Activated CD4-positive, alpha-beta memory T cell treated with anti-CD3 and anti-CD28 coated beads for 36 hours (primary cell): ENCODE measurements at regions not wholly inside any gene's neighbourhood (a gene's known extent, or its start where the extent isn't known, plus 50 kb on each side); places are given as distances from the start of the nearest gene placed in this dataset.

Experiments used
- CTCF ChIA-PET: fragments of 350-600 bp; sonication (Branson Sonifier 250); formaldehyde crosslinking; loops from one replicate; lab custom pipeline; 2021; ENCODE audit warnings: antibody characterized with exemption, inconsistent platforms; lab: Charles Lee
- POLR2A ChIA-PET: fragments of 350-600 bp; sonication (Branson Sonifier 250); formaldehyde crosslinking; loops from one replicate; lab custom pipeline; 2021; ENCODE audit warnings: antibody characterized with exemption; lab: Charles Lee
- DNase-seq: peaks from one replicate; pipeline ENCODE4 v3.0.0-alpha.2; 2020
- H3K27ac Mint-ChIP-seq: one replicate; pipeline ENCODE4 v1.8.0; 2021; ENCODE audit warnings: mixed read lengths
- H3K27me3 Mint-ChIP-seq: one replicate; pipeline ENCODE4 v1.8.0; 2021; ENCODE audit warnings: mixed read lengths
- H3K36me3 Mint-ChIP-seq: one replicate; pipeline ENCODE4 v1.8.0; 2021; ENCODE audit warnings: mixed read lengths
- H3K4me1 Mint-ChIP-seq: one replicate; pipeline ENCODE4 v1.8.0; 2021; ENCODE audit warnings: low read depth, mixed read lengths
- H3K4me3 Mint-ChIP-seq: one replicate; pipeline ENCODE4 v1.8.0; 2021; ENCODE audit warnings: mild to moderate bottlenecking, mixed read lengths
- H3K9me3 Mint-ChIP-seq: one replicate; pipeline ENCODE4 v1.8.0; 2021; ENCODE audit warnings: mixed read lengths
- intact Hi-C: fragments of 100-400 bp; cut with micrococcal nuclease; formaldehyde crosslinking; loops from one replicate; pipeline ENCODE4 v1.15.1; 2023

- CTCF ChIA-PET: no interaction called here
- Mint-ChIP-seq H3K27me3 (no peaks in the 10 kb centered on the region), H3K9me3 (no peaks in the 10 kb centered on the region), H3K4me1 (no peaks in the 10 kb centered on the region), H3K4me3 (no peak overlapping the region), H3K27ac (no peak overlapping the region), H3K36me3 (no peaks in the 10 kb centered on the region)
- POLR2A ChIA-PET: no interaction called here
- intact Hi-C loops: loop anchor here (5.0 kb wide), 3 partner anchors 352 to 547 kb away; no protein-coding TSS in a partner anchor
- no peak for DNase-seq
Measured at GRCh38 chrY:7818924-7819323, 907.4 kb upstream of the AMELY start.

- H3K27ac Mint-ChIP-seq: no peak overlapping the region
- no peak overlapping the region for H3K4me3 Mint-ChIP-seq
- H3K4me1 Mint-ChIP-seq: no peaks in the 10 kb centered on the region
- intact Hi-C loops: loop anchor here (2.0 to 5.0 kb wide), 4 partner anchors 106 to 544 kb away; no protein-coding TSS in a partner anchor
- no peaks in the 10 kb centered on the region for H3K36me3 Mint-ChIP-seq
- no peaks in the 10 kb centered on the region for H3K9me3 Mint-ChIP-seq
- ChIA-PET CTCF (no interaction called here), POLR2A (no interaction called here)
- DNase-seq: peak; percentile 17
- no peaks in the 10 kb centered on the region for H3K27me3 Mint-ChIP-seq
Measured at GRCh38 chrY:7816567-7816966, 905.0 kb upstream of the AMELY start.

- H3K27ac Mint-ChIP-seq: no peak overlapping the region
- H3K27me3 Mint-ChIP-seq: no peaks in the 10 kb centered on the region
- H3K4me3 Mint-ChIP-seq: no peak overlapping the region
- H3K36me3 Mint-ChIP-seq: no peaks in the 10 kb centered on the region
- no peaks in the 10 kb centered on the region for H3K4me1 Mint-ChIP-seq
- ChIA-PET POLR2A (no interaction called here), CTCF (no interaction called here)
- H3K9me3 Mint-ChIP-seq: no peaks in the 10 kb centered on the region
- intact Hi-C loops: loop anchor here (2.0 to 5.0 kb wide), 4 partner anchors 107 to 544 kb away; no protein-coding TSS in a partner anchor
- DNase-seq: no peak
Measured at GRCh38 chrY:7815921-7816320, 904.4 kb upstream of the AMELY start.

GRCh38 chrY:7815285-7815684, 903.7 kb upstream of the AMELY start:
- Mint-ChIP-seq H3K27me3 (no peaks in the 10 kb centered on the region), H3K27ac (no peak overlapping the region), H3K4me3 (no peak overlapping the region), H3K4me1 (no peaks in the 10 kb centered on the region), H3K9me3 (no peaks in the 10 kb centered on the region), H3K36me3 (no peaks in the 10 kb centered on the region)
- POLR2A ChIA-PET: no interaction called here
- DNase-seq: no peak
- CTCF ChIA-PET: no interaction called here
- intact Hi-C loops: loop anchor here (5.0 kb wide), 3 partner anchors 348 to 543 kb away; no protein-coding TSS in a partner anchor

- ChIA-PET CTCF (no interaction called here), POLR2A (no interaction called here)
- no peaks in the 10 kb centered on the region for H3K27me3 Mint-ChIP-seq
- no peak overlapping the region for H3K27ac Mint-ChIP-seq
- DNase-seq: no peak
- no peaks in the 10 kb centered on the region for H3K36me3 Mint-ChIP-seq
- intact Hi-C loops: no loop called here
- H3K4me1 Mint-ChIP-seq: no peaks in the 10 kb centered on the region
- no peak overlapping the region for H3K4me3 Mint-ChIP-seq
- H3K9me3 Mint-ChIP-seq: no peaks in the 10 kb centered on the region
Measured at GRCh38 chrY:7814361-7814760, 902.8 kb upstream of the AMELY start.

GRCh38 chrY:7810359-7810758, 898.8 kb upstream of the AMELY start:
- POLR2A ChIA-PET: no interaction called here
- Mint-ChIP-seq H3K4me1 (no peaks in the 10 kb centered on the region), H3K27ac (no peak overlapping the region), H3K9me3 (no peaks in the 10 kb centered on the region), H3K36me3 (no peaks in the 10 kb centered on the region), H3K27me3 (no peaks in the 10 kb centered on the region), H3K4me3 (no peak overlapping the region)
- CTCF ChIA-PET: no interaction called here
- intact Hi-C loops: no loop called here
- no peak for DNase-seq

GRCh38 chrY:7807516-7807870, 895.9 kb upstream of the AMELY start:
- H3K27me3 Mint-ChIP-seq: no peaks in the 10 kb centered on the region

GRCh38 chrY:7806592-7807515, 895.3 kb upstream of the AMELY start:
- no peaks in the 10 kb centered on the region for H3K27me3 Mint-ChIP-seq
- DNase-seq: no peak
- ChIA-PET POLR2A (no interaction called here), CTCF (no interaction called here)
- no peak overlapping the region for H3K4me3 Mint-ChIP-seq
- intact Hi-C loops: no loop called here
- H3K4me1 Mint-ChIP-seq: no peaks in the 10 kb centered on the region
- H3K27ac Mint-ChIP-seq: no peak overlapping the region
- no peaks in the 10 kb centered on the region for H3K36me3 Mint-ChIP-seq
- H3K9me3 Mint-ChIP-seq: no peaks in the 10 kb centered on the region

More at GRCh38 chrY:7807516-7807870, 895.9 kb upstream of the AMELY start:
- CTCF ChIA-PET: no interaction called here
- POLR2A ChIA-PET: no interaction called here
- no peak overlapping the region for H3K4me3 Mint-ChIP-seq
- H3K9me3 Mint-ChIP-seq: no peaks in the 10 kb centered on the region
- H3K4me1 Mint-ChIP-seq: no peaks in the 10 kb centered on the region
- H3K27ac Mint-ChIP-seq: no peak overlapping the region
- H3K36me3 Mint-ChIP-seq: no peaks in the 10 kb centered on the region
- intact Hi-C loops: no loop called here
- DNase-seq: no peak

GRCh38 chrY:7805624-7806023, 894.1 kb upstream of the AMELY start:
- H3K4me3 Mint-ChIP-seq: no peak overlapping the region
- H3K27me3 Mint-ChIP-seq: no peaks in the 10 kb centered on the region
- H3K27ac Mint-ChIP-seq: no peak overlapping the region
- no peaks in the 10 kb centered on the region for H3K36me3 Mint-ChIP-seq
- ChIA-PET CTCF (no interaction called here), POLR2A (no interaction called here)
- no peaks in the 10 kb centered on the region for H3K4me1 Mint-ChIP-seq
- DNase-seq: no peak
- no peaks in the 10 kb centered on the region for H3K9me3 Mint-ChIP-seq
- intact Hi-C loops: no loop called here

GRCh38 chrY:7803737-7804136, 892.2 kb upstream of the AMELY start:
- no peaks in the 10 kb centered on the region for H3K9me3 Mint-ChIP-seq
- no peak overlapping the region for H3K27ac Mint-ChIP-seq
- ChIA-PET CTCF (no interaction called here), POLR2A (no interaction called here)
- no peaks in the 10 kb centered on the region for H3K36me3 Mint-ChIP-seq
- H3K4me1 Mint-ChIP-seq: no peaks in the 10 kb centered on the region
- no peak overlapping the region for H3K4me3 Mint-ChIP-seq
- H3K27me3 Mint-ChIP-seq: peaks cover 2% of the 10 kb centered on the region
- intact Hi-C loops: no loop called here
- DNase-seq: no peak

- Mint-ChIP-seq H3K4me1 (no peaks in the 10 kb centered on the region), H3K27me3 (peaks cover 2% of the 10 kb centered on the region), H3K36me3 (no peaks in the 10 kb centered on the region), H3K4me3 (no peak overlapping the region), H3K9me3 (no peaks in the 10 kb centered on the region), H3K27ac (no peak overlapping the region)
- intact Hi-C loops: no loop called here
- POLR2A ChIA-PET: no interaction called here
- DNase-seq: no peak
- CTCF ChIA-PET: no interaction called here
Measured at GRCh38 chrY:7796128-7796527, 884.6 kb upstream of the AMELY start.

- Mint-ChIP-seq H3K27ac (no peak overlapping the region), H3K9me3 (no peaks in the 10 kb centered on the region), H3K27me3 (no peaks in the 10 kb centered on the region), H3K36me3 (no peaks in the 10 kb centered on the region), H3K4me1 (no peaks in the 10 kb centered on the region), H3K4me3 (no peak overlapping the region)
- intact Hi-C loops: no loop called here
- ChIA-PET CTCF (no interaction called here), POLR2A (no interaction called here)
- peak; percentile 20 for DNase-seq
Measured at GRCh38 chrY:7794441-7794840, 882.9 kb upstream of the AMELY start.

GRCh38 chrY:7793989-7794388, 882.4 kb upstream of the AMELY start:
- DNase-seq: no peak
- no peaks in the 10 kb centered on the region for H3K4me1 Mint-ChIP-seq
- ChIA-PET CTCF (no interaction called here), POLR2A (no interaction called here)
- no peak overlapping the region for H3K4me3 Mint-ChIP-seq
- intact Hi-C loops: no loop called here
- no peak overlapping the region for H3K27ac Mint-ChIP-seq
- no peaks in the 10 kb centered on the region for H3K36me3 Mint-ChIP-seq
- no peaks in the 10 kb centered on the region for H3K27me3 Mint-ChIP-seq
- no peaks in the 10 kb centered on the region for H3K9me3 Mint-ChIP-seq
